CD14-positive monocyte (primary cell): ENCODE measurements at regions not wholly inside any gene's neighbourhood (a gene's known extent, or its start where the extent isn't known, plus 50 kb on each side); places are given as distances from the start of the nearest gene placed in this dataset.

Experiments used
- DNase-seq, 3 donors: peaks; one replicate each; pipeline ENCODE4 v3.0.0-alpha.2; 2011 to 2022
- H2AFZ ChIP-seq: 2 replicates; pipeline ENCODE4 v1.6.0; 2012; ENCODE audit warnings: mild to moderate bottlenecking, low read depth, low read length, inconsistent platforms; ENCODE audit not compliant: insufficient read depth, poor library complexity, severe bottlenecking
- H3K27ac ChIP-seq, 2 donors: 1 replicate in 1 of 2; 2 replicates in 1 of 2; pipeline ENCODE4 v1.5.1; 2012 to 2013; ENCODE audit warnings: low read length in 2 of 2, control low read depth in 1 of 2, inconsistent platforms in 1 of 2, low read depth in 1 of 2, mild to moderate bottlenecking in 1 of 2
- H3K27me3 ChIP-seq, 2 donors: one replicate each; pipeline versions ENCODE4 v1.6.0 to v1.6.1; 2011 to 2013; ENCODE audit warnings: low read length in 2 of 2; ENCODE audit not compliant: control insufficient read depth in 2 of 2, insufficient read depth in 2 of 2
- H3K36me3 ChIP-seq, 2 donors: replicated peaks in 1 of 2; 1 replicate in 1 of 2; 2 replicates in 1 of 2; pipeline versions ENCODE4 v1.5.1 to v1.6.1; 2012 to 2013; ENCODE audit warnings: low read length in 2 of 2, control low read depth in 1 of 2, inconsistent platforms in 1 of 2, mild to moderate bottlenecking in 1 of 2; ENCODE audit not compliant: insufficient read depth in 2 of 2, control insufficient read depth in 1 of 2
- H3K4me1 ChIP-seq, 2 donors: 1 replicate in 1 of 2; 2 replicates in 1 of 2; pipeline versions ENCODE4 v1.5.1 to v1.6.1; 2012 to 2013; ENCODE audit warnings: low read length in 2 of 2, control low read depth in 1 of 2, inconsistent platforms in 1 of 2, mild to moderate bottlenecking in 1 of 2, moderate library complexity in 1 of 2; ENCODE audit not compliant: insufficient read depth in 2 of 2, control insufficient read depth in 1 of 2
- H3K4me2 ChIP-seq: replicated peaks from 2 replicates; pipeline ENCODE3; 2012; ENCODE audit warnings: low read length, moderate library complexity, mild to moderate bottlenecking; ENCODE audit not compliant: poor library complexity, severe bottlenecking; ENCODE audit errors: extremely low read depth
- H3K4me3 ChIP-seq, 3 experiments: fragments of 200-600 bp in 1 of 3; sonication (generic) in 1 of 3; replicated peaks in 1 of 3; 1 replicate in 2 of 3; 2 replicates in 1 of 3; pipeline ENCODE4 v1.5.1; 2011 to 2013; ENCODE audit warnings: low read length in 3 of 3, mild to moderate bottlenecking in 3 of 3, control low read depth in 2 of 3, low read depth in 2 of 3, inconsistent platforms in 1 of 3, moderate library complexity in 1 of 3
- H3K79me2 ChIP-seq: 2 replicates; pipeline ENCODE4 v1.6.0; 2012; ENCODE audit warnings: mild to moderate bottlenecking, control low read depth, inconsistent platforms, low read length, moderate library complexity; ENCODE audit not compliant: insufficient read depth
- H3K9ac ChIP-seq: 2 replicates; pipeline ENCODE4 v1.6.0; 2017; ENCODE audit warnings: low read length, mild to moderate bottlenecking; ENCODE audit not compliant: insufficient read depth, poor library complexity, severe bottlenecking
- H3K9me3 ChIP-seq, 2 donors: replicated peaks in 1 of 2; 1 replicate in 1 of 2; 2 replicates in 1 of 2; pipeline versions ENCODE4 v1.5.1 to v1.6.1; 2012 to 2013; ENCODE audit warnings: low read length in 2 of 2, control low read depth in 1 of 2; ENCODE audit not compliant: control insufficient read depth in 1 of 2, insufficient read depth in 1 of 2
- H4K20me1 ChIP-seq: 2 replicates; pipeline ENCODE4 v1.6.0; 2012; ENCODE audit warnings: mild to moderate bottlenecking, low read length, control low read depth, moderate library complexity; ENCODE audit not compliant: insufficient read depth
- H3K27ac Mint-ChIP-seq, 7 donors: one replicate each; pipeline ENCODE4 v1.8.0; 2020; ENCODE audit warnings: mild to moderate bottlenecking in 7 of 7, mixed read lengths in 7 of 7, moderate library complexity in 6 of 7, inconsistent platforms in 2 of 7
- H3K27me3 Mint-ChIP-seq, 3 donors: one replicate each; pipeline ENCODE4 v1.8.0; 2021 to 2022; ENCODE audit warnings: low read depth in 3 of 3, mild to moderate bottlenecking in 3 of 3, mixed read lengths in 3 of 3, moderate library complexity in 3 of 3, inconsistent platforms in 1 of 3
- H3K36me3 Mint-ChIP-seq, 2 donors: one replicate each; pipeline ENCODE4 v1.8.0; 2020; ENCODE audit warnings: mixed read lengths in 2 of 2, inconsistent platforms in 1 of 2, mild to moderate bottlenecking in 1 of 2
- H3K4me1 Mint-ChIP-seq: one replicate; pipeline ENCODE4 v1.8.0; 2020; ENCODE audit warnings: mild to moderate bottlenecking, mixed read lengths
- H3K4me3 Mint-ChIP-seq, 2 donors: one replicate each; pipeline ENCODE4 v1.8.0; 2020; ENCODE audit warnings: mild to moderate bottlenecking in 2 of 2, mixed read lengths in 2 of 2, moderate library complexity in 1 of 2
- H3K9me3 Mint-ChIP-seq, 7 donors: one replicate each; pipeline ENCODE4 v1.8.0; 2020 to 2022; ENCODE audit warnings: mixed read lengths in 7 of 7, mild to moderate bottlenecking in 6 of 7, moderate library complexity in 6 of 7, inconsistent platforms in 2 of 7
- WGBS: methylation state at CpG from one replicate; pipeline ENCODE4 v1.1.5; 2013; ENCODE audit warnings: missing lambda C conversion rate; ENCODE audit not compliant: insufficient coverage; 5-methylcytosine and 5-hydroxymethylcytosine counted together
- intact Hi-C, 2 donors: fragments of 100-400 bp; cut with micrococcal nuclease; formaldehyde crosslinking; loops; one replicate each; pipeline versions ENCODE4 v1.15.0 to v1.15.1; 2023
- TF ChIP-seq, protein P1 (sequence below): fragments of 200-600 bp; IDR thresholded peaks from one replicate; pipeline ENCODE4 v1.8.0; 2022; ENCODE audit warnings: antibody characterized with exemption, mild to moderate bottlenecking

DNA sequence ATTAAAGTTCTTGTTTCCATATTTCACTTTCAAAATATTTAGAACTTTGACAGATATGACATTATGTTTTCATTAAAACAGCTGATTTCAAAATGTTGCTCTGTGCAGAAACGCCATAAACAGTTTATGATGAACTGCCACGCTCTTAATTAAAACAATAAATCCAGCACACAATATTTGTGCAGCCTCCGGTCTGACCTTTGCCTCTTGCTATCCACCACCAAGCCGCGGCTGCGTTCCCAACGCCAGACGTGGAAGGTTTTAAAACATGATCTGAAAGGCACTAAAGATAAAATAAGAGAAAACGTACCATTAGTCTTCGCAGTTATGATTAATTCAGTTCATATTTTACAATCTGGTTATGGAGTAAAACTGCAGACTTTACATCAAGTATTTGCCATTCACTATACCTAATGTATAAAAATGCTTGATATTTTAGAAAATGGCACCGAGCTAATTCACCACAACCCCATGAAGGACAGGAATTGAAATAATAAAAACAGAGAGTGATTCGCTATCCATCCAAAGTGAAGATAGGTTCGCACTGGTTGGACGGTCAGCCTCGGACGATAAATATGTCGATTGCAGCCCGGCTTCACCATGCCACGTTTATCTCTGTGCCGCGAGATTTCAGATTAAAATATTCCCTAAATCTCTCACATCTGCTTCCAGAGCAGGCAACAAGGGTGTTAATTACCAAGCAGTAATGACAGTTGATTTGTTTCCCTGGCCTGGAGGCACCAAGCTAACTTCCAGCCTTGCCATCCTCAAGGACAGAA lies 103.3 kb upstream of the ZNF507 start:
- Histone ChIP-seq H3K27me3 (peaks cover 0 to 4% of the 10 kb centered on the region in 2 donors), H3K9ac (no peak overlapping the region), H3K4me3 (no peak overlapping the region), H3K4me1 (no peaks in the 10 kb centered on the region), H3K36me3 (no peaks in the 10 kb centered on the region), H3K4me2 (no peak overlapping the region), H3K9me3 (no peaks in the 10 kb centered on the region), H2AFZ (no peak overlapping the region), H3K79me2 (no peaks in the 10 kb centered on the region), H3K27ac (no peak overlapping the region), H4K20me1 (no peaks in the 10 kb centered on the region)
- DNase-seq: no peak
- Mint-ChIP-seq H3K9me3 (no peaks in the 10 kb centered on the region), H3K27ac (no peak overlapping the region), H3K4me1 (peaks cover 2% of the 10 kb centered on the region), H3K4me3 (no peak overlapping the region), H3K27me3 (peaks cover 0 to 7% (median 2%) of the 10 kb centered on the region in 3 donors), H3K36me3 (no peaks in the 10 kb centered on the region)
- TF ChIP-seq, protein P1, sequence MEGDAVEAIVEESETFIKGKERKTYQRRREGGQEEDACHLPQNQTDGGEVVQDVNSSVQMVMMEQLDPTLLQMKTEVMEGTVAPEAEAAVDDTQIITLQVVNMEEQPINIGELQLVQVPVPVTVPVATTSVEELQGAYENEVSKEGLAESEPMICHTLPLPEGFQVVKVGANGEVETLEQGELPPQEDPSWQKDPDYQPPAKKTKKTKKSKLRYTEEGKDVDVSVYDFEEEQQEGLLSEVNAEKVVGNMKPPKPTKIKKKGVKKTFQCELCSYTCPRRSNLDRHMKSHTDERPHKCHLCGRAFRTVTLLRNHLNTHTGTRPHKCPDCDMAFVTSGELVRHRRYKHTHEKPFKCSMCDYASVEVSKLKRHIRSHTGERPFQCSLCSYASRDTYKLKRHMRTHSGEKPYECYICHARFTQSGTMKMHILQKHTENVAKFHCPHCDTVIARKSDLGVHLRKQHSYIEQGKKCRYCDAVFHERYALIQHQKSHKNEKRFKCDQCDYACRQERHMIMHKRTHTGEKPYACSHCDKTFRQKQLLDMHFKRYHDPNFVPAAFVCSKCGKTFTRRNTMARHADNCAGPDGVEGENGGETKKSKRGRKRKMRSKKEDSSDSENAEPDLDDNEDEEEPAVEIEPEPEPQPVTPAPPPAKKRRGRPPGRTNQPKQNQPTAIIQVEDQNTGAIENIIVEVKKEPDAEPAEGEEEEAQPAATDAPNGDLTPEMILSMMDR: no peak
- intact Hi-C loops: no loop called here
- WGBS: 95% methylated on average over 9 of the region's 21 CpGs

DNA sequence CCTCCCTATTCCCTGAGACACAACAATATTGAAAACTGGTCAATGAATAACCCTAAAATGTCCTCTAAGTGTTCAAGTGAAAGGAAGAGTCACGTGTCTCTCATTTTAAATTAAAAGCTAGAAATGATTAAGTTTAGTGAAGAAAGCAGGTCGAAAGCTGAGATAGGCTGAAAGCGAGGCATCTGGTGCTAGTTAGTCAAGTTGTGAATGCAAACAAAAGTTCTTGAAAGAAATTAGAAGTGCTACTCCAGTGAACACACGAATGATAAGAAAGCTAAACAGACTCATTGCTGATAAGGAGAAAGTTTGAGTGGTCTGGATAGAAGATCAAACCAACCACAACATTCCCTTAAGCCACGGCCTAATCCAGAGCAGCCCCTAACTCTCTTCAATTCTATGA lies 99.4 kb upstream of the ZNF507 start:
- TF ChIP-seq, protein P1: no peak
- H3K36me3 Mint-ChIP-seq: no peaks in the 10 kb centered on the region
- H3K4me3 ChIP-seq: no peak overlapping the region
- no peak overlapping the region for H2AFZ ChIP-seq
- H3K4me1 ChIP-seq: no peaks in the 10 kb centered on the region
- H3K27ac ChIP-seq: no peak overlapping the region
- intact Hi-C loops: no loop called here
- DNase-seq: no peak
- no peaks in the 10 kb centered on the region for H3K9me3 ChIP-seq
- peaks cover 3 to 6% (median 4%) of the 10 kb centered on the region in 3 donors for H3K27me3 Mint-ChIP-seq
- H3K4me1 Mint-ChIP-seq: no peaks in the 10 kb centered on the region
- H3K27me3 ChIP-seq: no peaks in the 10 kb centered on the region
- no peak overlapping the region for H3K27ac Mint-ChIP-seq
- H3K79me2 ChIP-seq: no peaks in the 10 kb centered on the region
- WGBS: 80% methylated on average over 1 of the region's 5 CpGs
- no peak overlapping the region for H3K9ac ChIP-seq
- H3K36me3 ChIP-seq: no peaks in the 10 kb centered on the region
- peaks cover 0 to 3% (median 0%) of the 10 kb centered on the region in 7 donors for H3K9me3 Mint-ChIP-seq
- H3K4me2 ChIP-seq: no peak overlapping the region
- no peak overlapping the region for H3K4me3 Mint-ChIP-seq
- H4K20me1 ChIP-seq: no peaks in the 10 kb centered on the region
